ENCODE measurements at regions not wholly inside any gene's neighbourhood (a gene's known extent, or its start where the extent isn't known, plus 50 kb on each side); places are given as distances from the start of the nearest gene placed in this dataset.

- H3K4me3 ChIP-seq (ENCODE audit: low read depth, low read length) = no peak overlapping the region
- no peak for TF ChIP-seq CTCF (IDR thresholded peaks at IDR 0.05; ENCODE audit: low read depth, low read length)
- no peak for DNase-seq (ENCODE audit: low read depth, low spot score)
- in situ Hi-C loops (cut with HindIII; ENCODE audit: low sequenced_read_pairs) = no loop called here
These were observed 356.0 kb upstream of the ISL1 start for GRCh38 chr5:51027271-51027670.

- H3K4me3 ChIP-seq (ENCODE audit: low read depth, low read length) = no peak overlapping the region
- no peak for TF ChIP-seq CTCF (IDR thresholded peaks at IDR 0.05; ENCODE audit: low read depth, low read length)
- in situ Hi-C loops (cut with HindIII; ENCODE audit: low sequenced_read_pairs) = no loop called here
- no peak for DNase-seq (ENCODE audit: low read depth, low spot score)
These were observed 354.9 kb upstream of the ISL1 start for GRCh38 chr5:51028394-51028793.

GRCh38 chr5:51033215-51033614 is 350.0 kb upstream of the ISL1 start:
- H3K4me3 ChIP-seq (ENCODE audit: low read depth, low read length) = no peak overlapping the region
- in situ Hi-C loops (cut with HindIII; ENCODE audit: low sequenced_read_pairs) = no loop called here
- no peak for TF ChIP-seq CTCF (IDR thresholded peaks at IDR 0.05; ENCODE audit: low read depth, low read length)
- DNase-seq (ENCODE audit: low read depth, low spot score) = no peak

GRCh38 chr5:51034222-51034901 is 348.9 kb upstream of the ISL1 start:
- DNase-seq (ENCODE audit: low read depth, low spot score) = no peak
- in situ Hi-C loops (cut with HindIII; ENCODE audit: low sequenced_read_pairs) = no loop called here
- no peak for TF ChIP-seq CTCF (IDR thresholded peaks at IDR 0.05; ENCODE audit: low read depth, low read length)
- no peak overlapping the region for H3K4me3 ChIP-seq (ENCODE audit: low read depth, low read length)

- in situ Hi-C loops (cut with HindIII; ENCODE audit: low sequenced_read_pairs) = no loop called here
- no peak for DNase-seq (ENCODE audit: low read depth, low spot score)
- no peak for TF ChIP-seq CTCF (IDR thresholded peaks at IDR 0.05; ENCODE audit: low read depth, low read length)
- no peak overlapping the region for H3K4me3 ChIP-seq (ENCODE audit: low read depth, low read length)
These were observed 343.6 kb upstream of the ISL1 start for GRCh38 chr5:51039424-51040329.

- no peak for TF ChIP-seq CTCF (IDR thresholded peaks at IDR 0.05; ENCODE audit: low read depth, low read length)
- in situ Hi-C loops (cut with HindIII; ENCODE audit: low sequenced_read_pairs) = no loop called here
These were observed 339.5 kb upstream of the ISL1 start for GRCh38 chr5:51043745-51044144.

More at GRCh38 chr5:51043745-51044144, 339.5 kb upstream of the ISL1 start:
- no peak for DNase-seq (ENCODE audit: low read depth, low spot score)
- H3K4me3 ChIP-seq (ENCODE audit: low read depth, low read length) = no peak overlapping the region

Data from astrocyte of the spinal cord (primary cell).